Smooth muscle cell (in vitro differentiated cells): ENCODE measurements at regions not wholly inside any gene's neighbourhood (a gene's known extent, or its start where the extent isn't known, plus 50 kb on each side); places are given as distances from the start of the nearest gene placed in this dataset.

Source experiments
- DNase-seq: peaks from one replicate; lab custom pipeline; 2025; ENCODE audit not compliant: unreplicated experiment; lab: John Stamatoyannopoulos, UW
- H2AFZ ChIP-seq: fragments of 200-600 bp; sonication (generic); 2 replicates; pipeline ENCODE4 v1.6.0; 2016; ENCODE audit warnings: antibody characterized with exemption, low read depth, mild to moderate bottlenecking
- H3F3A ChIP-seq: fragments of 200-600 bp; sonication (generic); 2 replicates; pipeline ENCODE4 v1.6.0; 2017; ENCODE audit warnings: antibody characterized with exemption, low read depth
- H3K27ac ChIP-seq: fragments of 200-600 bp; sonication (generic); 2 replicates; pipeline ENCODE4 v1.5.1; 2016; ENCODE audit warnings: low read depth, mild to moderate bottlenecking
- H3K27me3 ChIP-seq: fragments of 200-600 bp; sonication (generic); 2 replicates; pipeline ENCODE4 v1.6.1; 2016; ENCODE audit warnings: low read depth, mild to moderate bottlenecking
- H3K36me3 ChIP-seq: fragments of 200-600 bp; sonication (generic); 2 replicates; pipeline ENCODE4 v1.5.1; 2016; ENCODE audit warnings: low read depth
- H3K4me1 ChIP-seq: fragments of 200-600 bp; sonication (generic); 2 replicates; pipeline ENCODE4 v1.5.1; 2016; ENCODE audit warnings: low read depth
- H3K4me2 ChIP-seq: fragments of 200-600 bp; sonication (generic); 2 replicates; pipeline ENCODE4 v1.6.0; 2016; ENCODE audit warnings: mild to moderate bottlenecking
- H3K4me3 ChIP-seq: fragments of 200-600 bp; sonication (generic); 2 replicates; pipeline ENCODE4 v1.5.1; 2016; ENCODE audit warnings: mild to moderate bottlenecking
- H3K79me2 ChIP-seq: fragments of 200-600 bp; sonication (generic); 2 replicates; pipeline ENCODE4 v1.6.0; 2016; ENCODE audit warnings: low read depth, mild to moderate bottlenecking
- H3K9ac ChIP-seq: fragments of 200-600 bp; sonication (generic); 2 replicates; pipeline ENCODE4 v1.6.0; 2016; ENCODE audit warnings: low read depth
- H3K9me3 ChIP-seq: fragments of 200-600 bp; sonication (generic); replicated peaks from 2 replicates; pipeline ENCODE4 v1.5.1; 2016; ENCODE audit warnings: low read depth
- H4K20me1 ChIP-seq: fragments of 200-600 bp; sonication (generic); 2 replicates; pipeline ENCODE4 v1.6.0; 2016; ENCODE audit warnings: low read depth
- CTCF ChIP-seq: fragments of 200-600 bp; sonication (generic); IDR thresholded peaks from 2 replicates; pipeline ENCODE4 v1.5.1; 2017; ENCODE audit warnings: borderline replicate concordance, mild to moderate bottlenecking, antibody characterized with exemption; ENCODE audit not compliant: insufficient read depth, poor library complexity, severe bottlenecking
- WGBS: methylation state at CpG from one replicate; pipeline ENCODE4 v1.1.7; 2016; ENCODE audit warnings: low lambda C conversion rate; 5-methylcytosine and 5-hydroxymethylcytosine counted together

GRCh38 chr21:28537371-28538079 is 455.2 kb downstream of the LTN1 start:
- WGBS: 84% methylated on average over 4 of the region's 4 CpGs
- H2AFZ ChIP-seq: no peak overlapping the region
- H4K20me1 ChIP-seq: no peaks in the 10 kb centered on the region
- no peak overlapping the region for H3K27ac ChIP-seq
- no peak overlapping the region for H3K4me2 ChIP-seq
- no peak overlapping the region for H3K9ac ChIP-seq
- H3K4me1 ChIP-seq: no peaks in the 10 kb centered on the region
- H3F3A ChIP-seq: no peaks in the 10 kb centered on the region
- no peaks in the 10 kb centered on the region for H3K9me3 ChIP-seq
- no peak for TF ChIP-seq CTCF
- H3K4me3 ChIP-seq: no peak overlapping the region
- no peak for DNase-seq
- no peaks in the 10 kb centered on the region for H3K79me2 ChIP-seq
- no peaks in the 10 kb centered on the region for H3K27me3 ChIP-seq
- H3K36me3 ChIP-seq: no peaks in the 10 kb centered on the region

- Histone ChIP-seq H2AFZ (no peak overlapping the region), H3K4me2 (no peak overlapping the region), H3K4me3 (no peak overlapping the region), H4K20me1 (no peaks in the 10 kb centered on the region), H3K27me3 (no peaks in the 10 kb centered on the region), H3K4me1 (no peaks in the 10 kb centered on the region), H3K27ac (no peak overlapping the region), H3K9ac (no peak overlapping the region), H3K9me3 (no peaks in the 10 kb centered on the region), H3K36me3 (no peaks in the 10 kb centered on the region), H3K79me2 (no peaks in the 10 kb centered on the region), H3F3A (no peaks in the 10 kb centered on the region)
- no peak for TF ChIP-seq CTCF
- DNase-seq: no peak
Observed at GRCh38 chr21:28532446-28532845, 460.2 kb downstream of the LTN1 start.

GRCh38 chr21:28523367-28523766 is 469.3 kb downstream of the LTN1 start:
- 88% methylated on average over 2 of the region's 2 CpGs for WGBS
- no peak for DNase-seq

More at GRCh38 chr21:28523367-28523766, 469.3 kb downstream of the LTN1 start:
- no peak for TF ChIP-seq CTCF
- H3K27me3 ChIP-seq: no peaks in the 10 kb centered on the region
- H3K4me3 ChIP-seq: no peak overlapping the region
- H2AFZ ChIP-seq: no peak overlapping the region
- H3K4me1 ChIP-seq: no peaks in the 10 kb centered on the region
- no peak overlapping the region for H3K9ac ChIP-seq
- no peak overlapping the region for H3K27ac ChIP-seq
- H4K20me1 ChIP-seq: no peaks in the 10 kb centered on the region
- no peaks in the 10 kb centered on the region for H3F3A ChIP-seq
- H3K79me2 ChIP-seq: no peaks in the 10 kb centered on the region
- no peaks in the 10 kb centered on the region for H3K36me3 ChIP-seq
- H3K4me2 ChIP-seq: no peak overlapping the region
- no peaks in the 10 kb centered on the region for H3K9me3 ChIP-seq
